ENCODE measurements at regions not wholly inside any gene's neighbourhood (a gene's known extent, or its start where the extent isn't known, plus 50 kb on each side); places are given as distances from the start of the nearest gene placed in this dataset.

GRCh38 chr20:24138951-24139350 is 150.4 kb upstream of the GGTLC1 start:
- no peak for DNase-seq (ENCODE audit: low read depth in 2 of 2)

- no peak for DNase-seq (ENCODE audit: low read depth in 2 of 2)
Measured at GRCh38 chr20:24138196-24138857, 149.7 kb upstream of the GGTLC1 start.

- no peak for DNase-seq (ENCODE audit: low read depth in 2 of 2)
Measured at GRCh38 chr20:24136659-24137246, 148.2 kb upstream of the GGTLC1 start.

GRCh38 chr20:24135781-24136180 is 147.2 kb upstream of the GGTLC1 start:
- no peak for DNase-seq (ENCODE audit: low read depth in 2 of 2)

GRCh38 chr20:24134930-24135329 is 146.4 kb upstream of the GGTLC1 start:
- DNase-seq (ENCODE audit: low read depth in 2 of 2), result no peak

- no peak for DNase-seq (ENCODE audit: low read depth in 2 of 2)
Measured at GRCh38 chr20:24134284-24134683, 145.7 kb upstream of the GGTLC1 start.

GRCh38 chr20:24132246-24132645 is 143.7 kb upstream of the GGTLC1 start:
- DNase-seq (ENCODE audit: low read depth in 2 of 2), result no peak

- no peak for DNase-seq (ENCODE audit: low read depth in 2 of 2)
Measured at GRCh38 chr20:24131684-24132083, 143.1 kb upstream of the GGTLC1 start.

- DNase-seq (ENCODE audit: low read depth in 2 of 2), result no peak
Measured at GRCh38 chr20:24131281-24131680, 142.7 kb upstream of the GGTLC1 start.

GRCh38 chr20:24129641-24130040 is 141.1 kb upstream of the GGTLC1 start:
- DNase-seq (ENCODE audit: low read depth in 2 of 2), result no peak

GRCh38 chr20:24124951-24125650 is 136.5 kb upstream of the GGTLC1 start:
- no peak for DNase-seq (ENCODE audit: low read depth in 2 of 2)

- no peak for DNase-seq (ENCODE audit: low read depth in 2 of 2)
Measured at GRCh38 chr20:24124003-24124402, 135.4 kb upstream of the GGTLC1 start.

GRCh38 chr20:24118441-24119175 is 130.0 kb upstream of the GGTLC1 start:
- DNase-seq (ENCODE audit: low read depth in 2 of 2), result no peak

- DNase-seq (ENCODE audit: low read depth in 2 of 2), result no peak
Measured at GRCh38 chr20:24118034-24118433, 129.5 kb upstream of the GGTLC1 start.

GRCh38 chr20:24117383-24117782 is 128.8 kb upstream of the GGTLC1 start:
- DNase-seq (ENCODE audit: low read depth in 2 of 2), result no peak

GRCh38 chr20:24116611-24117010 is 128.0 kb upstream of the GGTLC1 start:
- no peak for DNase-seq (ENCODE audit: low read depth in 2 of 2)

GRCh38 chr20:24112360-24112759 is 123.8 kb upstream of the GGTLC1 start:
- DNase-seq (ENCODE audit: low read depth in 2 of 2), result no peak

- DNase-seq (ENCODE audit: low read depth in 2 of 2), result no peak
Measured at GRCh38 chr20:24111858-24112257, 123.3 kb upstream of the GGTLC1 start.

- DNase-seq (ENCODE audit: low read depth in 2 of 2), result no peak
Measured at GRCh38 chr20:24109537-24109936, 121.0 kb upstream of the GGTLC1 start.

- peak in 1 of 2 donors; percentile 4 for DNase-seq (ENCODE audit: low read depth in 2 of 2)
Measured at GRCh38 chr20:24109008-24109407, 120.4 kb upstream of the GGTLC1 start.

- DNase-seq (ENCODE audit: low read depth in 2 of 2), result no peak
Measured at GRCh38 chr20:24108581-24108980, 120.0 kb upstream of the GGTLC1 start.

- no peak for DNase-seq (ENCODE audit: low read depth in 2 of 2)
Measured at GRCh38 chr20:24106801-24107445, 118.3 kb upstream of the GGTLC1 start.

Data from stimulated activated CD8-positive, alpha-beta memory T cell treated with anti-CD3 and anti-CD28 coated beads, Interleukin-7, amount 100 ng/mL, for 1 hour (primary cell).